ENCODE measurements at regions not wholly inside any gene's neighbourhood (a gene's known extent, or its start where the extent isn't known, plus 50 kb on each side); places are given as distances from the start of the nearest gene placed in this dataset.

DNA sequence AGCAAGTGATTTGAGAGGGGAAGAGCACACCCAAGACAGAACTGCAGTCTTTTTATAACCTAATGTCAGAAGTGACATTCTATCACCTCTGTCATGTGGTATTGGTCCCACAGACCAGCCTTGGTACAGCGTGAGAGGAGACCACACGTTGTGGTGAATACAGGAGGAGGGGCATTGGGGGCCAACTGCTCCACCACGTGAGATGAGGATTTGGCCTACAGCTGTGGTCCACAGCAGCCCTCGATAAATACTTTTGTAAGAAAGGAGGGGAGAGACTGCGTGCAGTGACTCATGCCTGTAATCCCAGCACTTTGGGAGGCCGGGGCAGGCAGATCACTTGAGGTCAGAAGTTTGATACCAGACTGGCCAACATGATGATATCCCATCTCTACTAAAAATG is 243.1 kb downstream of the FGFR2 start:
- TF ChIP-seq, protein P1, sequence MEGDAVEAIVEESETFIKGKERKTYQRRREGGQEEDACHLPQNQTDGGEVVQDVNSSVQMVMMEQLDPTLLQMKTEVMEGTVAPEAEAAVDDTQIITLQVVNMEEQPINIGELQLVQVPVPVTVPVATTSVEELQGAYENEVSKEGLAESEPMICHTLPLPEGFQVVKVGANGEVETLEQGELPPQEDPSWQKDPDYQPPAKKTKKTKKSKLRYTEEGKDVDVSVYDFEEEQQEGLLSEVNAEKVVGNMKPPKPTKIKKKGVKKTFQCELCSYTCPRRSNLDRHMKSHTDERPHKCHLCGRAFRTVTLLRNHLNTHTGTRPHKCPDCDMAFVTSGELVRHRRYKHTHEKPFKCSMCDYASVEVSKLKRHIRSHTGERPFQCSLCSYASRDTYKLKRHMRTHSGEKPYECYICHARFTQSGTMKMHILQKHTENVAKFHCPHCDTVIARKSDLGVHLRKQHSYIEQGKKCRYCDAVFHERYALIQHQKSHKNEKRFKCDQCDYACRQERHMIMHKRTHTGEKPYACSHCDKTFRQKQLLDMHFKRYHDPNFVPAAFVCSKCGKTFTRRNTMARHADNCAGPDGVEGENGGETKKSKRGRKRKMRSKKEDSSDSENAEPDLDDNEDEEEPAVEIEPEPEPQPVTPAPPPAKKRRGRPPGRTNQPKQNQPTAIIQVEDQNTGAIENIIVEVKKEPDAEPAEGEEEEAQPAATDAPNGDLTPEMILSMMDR (IDR thresholded peaks at IDR 0.05; ENCODE audit: insufficient read depth, low read depth, low read length) = no peak
- TF ChIP-seq EZH2 (IDR thresholded peaks at IDR 0.05; ENCODE audit: insufficient read depth, low read length) = no peak

Data from astrocyte (in vitro differentiated cells and primary cell).